ENCODE measurements at regions not wholly inside any gene's neighbourhood (a gene's known extent, or its start where the extent isn't known, plus 50 kb on each side); places are given as distances from the start of the nearest gene placed in this dataset.

- intact Hi-C loops (cut with micrococcal nuclease) = no loop called here
- Mint-ChIP-seq H3K9me3 (ENCODE audit: unreplicated experiment) (no peaks in the 10 kb centered on the region), H3K4me1 (ENCODE audit: insufficient read depth, unreplicated experiment) (no peaks in the 10 kb centered on the region), H3K27me3 (ENCODE audit: insufficient read depth, unreplicated experiment) (no peaks in the 10 kb centered on the region), H3K4me3 (ENCODE audit: unreplicated experiment) (no peak overlapping the region), H3K27ac (ENCODE audit: low read depth, unreplicated experiment) (no peak overlapping the region), H3K36me3 (ENCODE audit: insufficient read depth, unreplicated experiment) (no peaks in the 10 kb centered on the region)
- DNase-seq (ENCODE audit: unreplicated experiment) = no peak
- no peak for TF ChIP-seq CTCF (IDR thresholded peaks at IDR 0.05; ENCODE audit: unreplicated experiment)
- no TSS peak for BruUV-seq (replicated peaks)
- CTCF ChIA-PET = no interaction called here
- POLR2A ChIA-PET = no interaction called here
Measured at GRCh38 chr3:144820726-144821125, 849.1 kb downstream of the DIPK2A start.

- Mint-ChIP-seq H3K4me3 (ENCODE audit: unreplicated experiment) (no peak overlapping the region), H3K9me3 (ENCODE audit: unreplicated experiment) (no peaks in the 10 kb centered on the region), H3K36me3 (ENCODE audit: insufficient read depth, unreplicated experiment) (no peaks in the 10 kb centered on the region), H3K4me1 (ENCODE audit: insufficient read depth, unreplicated experiment) (no peaks in the 10 kb centered on the region), H3K27me3 (ENCODE audit: insufficient read depth, unreplicated experiment) (no peaks in the 10 kb centered on the region), H3K27ac (ENCODE audit: low read depth, unreplicated experiment) (no peak overlapping the region)
- CTCF ChIA-PET = no interaction called here
- POLR2A ChIA-PET = no interaction called here
- DNase-seq (ENCODE audit: unreplicated experiment) = no peak
- no TSS peak for BruUV-seq (replicated peaks)
- intact Hi-C loops (cut with micrococcal nuclease) = no loop called here
- no peak for TF ChIP-seq CTCF (IDR thresholded peaks at IDR 0.05; ENCODE audit: unreplicated experiment)
Measured at GRCh38 chr3:144821583-144821982, 850.0 kb downstream of the DIPK2A start.

DNA sequence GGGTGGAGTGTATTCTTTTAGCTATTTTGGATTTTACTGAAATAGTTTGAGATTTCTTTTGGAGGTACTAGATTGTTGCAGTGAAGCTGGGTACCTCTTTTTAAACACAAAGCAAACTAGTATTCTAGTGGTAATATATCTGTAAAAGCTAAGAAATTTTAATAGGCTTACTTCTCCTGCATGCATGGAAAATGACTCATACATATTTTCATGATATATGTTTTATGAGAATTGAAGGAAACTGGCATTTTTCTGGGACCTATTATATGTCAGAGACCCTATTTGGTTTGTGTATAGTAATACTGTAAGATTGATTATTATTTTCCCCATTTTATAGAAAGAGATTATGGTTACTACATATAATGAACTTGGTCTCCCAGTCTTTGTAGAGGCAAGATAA is 851.0 kb downstream of the DIPK2A start:
- ChIA-PET POLR2A (no interaction called here), CTCF (interaction anchor here (0.5 to 0.6 kb wide), 2 partner anchors 140 to 413 kb away, joined by 3 to 4 read pairs; no protein-coding TSS in a partner anchor)
- no peaks in the 10 kb centered on the region for H3K4me1 Mint-ChIP-seq (ENCODE audit: insufficient read depth, unreplicated experiment)
- H3K36me3 Mint-ChIP-seq (ENCODE audit: insufficient read depth, unreplicated experiment) = no peaks in the 10 kb centered on the region
- H3K4me3 Mint-ChIP-seq (ENCODE audit: unreplicated experiment) = no peak overlapping the region
- H3K27ac Mint-ChIP-seq (ENCODE audit: low read depth, unreplicated experiment) = no peak overlapping the region
- H3K9me3 Mint-ChIP-seq (ENCODE audit: unreplicated experiment) = no peaks in the 10 kb centered on the region
- no peak for TF ChIP-seq CTCF (IDR thresholded peaks at IDR 0.05; ENCODE audit: unreplicated experiment)
- no peaks in the 10 kb centered on the region for H3K27me3 Mint-ChIP-seq (ENCODE audit: insufficient read depth, unreplicated experiment)
- no peak for DNase-seq (ENCODE audit: unreplicated experiment)
- no TSS peak for BruUV-seq (replicated peaks)
- intact Hi-C loops (cut with micrococcal nuclease) = no loop called here

DNA sequence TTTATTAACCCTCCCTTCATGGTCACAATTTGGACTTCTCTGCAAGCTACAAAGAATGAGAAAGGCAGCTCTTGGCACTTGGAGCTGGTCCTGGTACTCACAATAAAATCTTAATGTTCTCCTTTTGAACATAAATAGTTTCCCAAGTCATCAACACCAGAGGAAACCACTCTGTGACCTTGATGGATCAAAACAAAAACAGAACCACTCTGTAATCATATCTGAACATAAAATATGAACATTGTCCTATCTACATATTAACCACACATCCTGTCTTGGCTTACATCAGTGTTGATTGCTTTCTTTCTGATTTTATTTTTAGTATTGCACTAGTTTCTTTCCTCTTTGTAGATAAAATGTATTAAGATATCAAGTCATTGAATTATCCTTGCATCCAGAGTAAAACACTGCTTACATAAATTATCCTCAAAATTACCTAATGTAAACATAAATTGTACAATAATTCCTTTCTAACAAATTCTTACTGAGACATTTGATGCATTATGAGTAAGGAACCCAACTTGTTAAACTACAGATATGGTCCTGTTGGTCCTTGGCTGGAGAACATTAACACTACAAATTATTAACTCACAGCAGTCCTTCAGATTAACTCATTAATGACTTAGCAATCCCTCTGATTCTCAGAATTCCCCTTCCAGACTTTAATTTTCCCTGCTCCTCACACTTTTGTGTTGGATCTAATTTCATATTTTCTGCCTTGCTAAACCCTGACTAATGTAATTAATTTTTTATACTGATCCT is 860.5 kb downstream of the DIPK2A start:
- H3K36me3 Mint-ChIP-seq (ENCODE audit: insufficient read depth, unreplicated experiment) = no peaks in the 10 kb centered on the region
- DNase-seq (ENCODE audit: unreplicated experiment) = no peak
- no peak overlapping the region for H3K4me3 Mint-ChIP-seq (ENCODE audit: unreplicated experiment)
- intact Hi-C loops (cut with micrococcal nuclease) = no loop called here
- no peaks in the 10 kb centered on the region for H3K4me1 Mint-ChIP-seq (ENCODE audit: insufficient read depth, unreplicated experiment)
- no peaks in the 10 kb centered on the region for H3K9me3 Mint-ChIP-seq (ENCODE audit: unreplicated experiment)
- POLR2A ChIA-PET = no interaction called here
- BruUV-seq (replicated peaks) = no TSS peak
- CTCF ChIA-PET = no interaction called here
- no peak overlapping the region for H3K27ac Mint-ChIP-seq (ENCODE audit: low read depth, unreplicated experiment)
- TF ChIP-seq CTCF (IDR thresholded peaks at IDR 0.05; ENCODE audit: unreplicated experiment) = no peak
- no peaks in the 10 kb centered on the region for H3K27me3 Mint-ChIP-seq (ENCODE audit: insufficient read depth, unreplicated experiment)
